ENCODE measurements at regions not wholly inside any gene's neighbourhood (a gene's known extent, or its start where the extent isn't known, plus 50 kb on each side); places are given as distances from the start of the nearest gene placed in this dataset.

DNA sequence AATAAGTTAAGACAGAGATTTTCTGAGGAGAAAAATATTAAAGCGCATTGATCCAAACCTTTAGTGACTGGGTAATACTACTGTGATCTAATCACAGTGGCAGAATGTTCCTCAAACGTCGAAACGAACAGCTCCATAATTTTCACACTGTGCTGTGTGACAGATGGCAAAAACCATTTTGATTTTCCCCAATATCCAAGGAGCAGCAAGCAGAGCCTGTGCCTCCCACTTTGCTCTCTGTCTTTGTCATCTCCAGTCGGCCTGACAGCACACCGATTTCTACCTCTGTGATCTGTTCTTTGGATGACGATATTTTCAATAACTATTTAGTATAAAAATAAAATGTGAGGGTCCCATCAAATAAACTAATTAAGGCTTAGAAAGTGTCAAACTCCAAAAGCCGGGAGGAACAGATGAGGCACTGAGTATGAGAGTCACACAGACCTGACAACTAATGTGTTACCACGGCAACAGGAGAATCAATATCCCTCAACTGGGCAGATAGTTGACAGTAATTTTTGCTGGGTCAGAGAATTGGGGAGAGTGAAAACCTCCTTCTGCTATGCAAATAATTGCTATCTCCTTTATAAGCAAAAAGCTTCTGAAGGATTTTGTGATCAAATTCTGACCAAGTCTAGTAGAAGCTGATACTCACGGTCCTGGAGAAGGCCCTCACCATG, 489.1 kb upstream of the CFAP20DC start:
- TF ChIP-seq, protein P1, sequence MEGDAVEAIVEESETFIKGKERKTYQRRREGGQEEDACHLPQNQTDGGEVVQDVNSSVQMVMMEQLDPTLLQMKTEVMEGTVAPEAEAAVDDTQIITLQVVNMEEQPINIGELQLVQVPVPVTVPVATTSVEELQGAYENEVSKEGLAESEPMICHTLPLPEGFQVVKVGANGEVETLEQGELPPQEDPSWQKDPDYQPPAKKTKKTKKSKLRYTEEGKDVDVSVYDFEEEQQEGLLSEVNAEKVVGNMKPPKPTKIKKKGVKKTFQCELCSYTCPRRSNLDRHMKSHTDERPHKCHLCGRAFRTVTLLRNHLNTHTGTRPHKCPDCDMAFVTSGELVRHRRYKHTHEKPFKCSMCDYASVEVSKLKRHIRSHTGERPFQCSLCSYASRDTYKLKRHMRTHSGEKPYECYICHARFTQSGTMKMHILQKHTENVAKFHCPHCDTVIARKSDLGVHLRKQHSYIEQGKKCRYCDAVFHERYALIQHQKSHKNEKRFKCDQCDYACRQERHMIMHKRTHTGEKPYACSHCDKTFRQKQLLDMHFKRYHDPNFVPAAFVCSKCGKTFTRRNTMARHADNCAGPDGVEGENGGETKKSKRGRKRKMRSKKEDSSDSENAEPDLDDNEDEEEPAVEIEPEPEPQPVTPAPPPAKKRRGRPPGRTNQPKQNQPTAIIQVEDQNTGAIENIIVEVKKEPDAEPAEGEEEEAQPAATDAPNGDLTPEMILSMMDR (IDR thresholded peaks at IDR 0.05): no peak
- no peak for TF ChIP-seq POLR2A (IDR thresholded peaks at IDR 0.05)
